BJ (cell line): ENCODE measurements at regions not wholly inside any gene's neighbourhood (a gene's known extent, or its start where the extent isn't known, plus 50 kb on each side); places are given as distances from the start of the nearest gene placed in this dataset.

Experiments
- CTCF ChIA-PET: fragments of 350-600 bp; formaldehyde crosslinking; extraction: SDS; loops from one replicate; lab custom pipeline; 2021; ENCODE audit warnings: antibody characterized with exemption, inconsistent platforms; lab: Yijun Ruan, JAX
- POLR2A ChIA-PET: fragments of 300-600 bp; sonication (Branson Sonifier 250); formaldehyde crosslinking; extraction: SDS; loops from one replicate; lab custom pipeline; 2021; ENCODE audit warnings: antibody characterized with exemption; lab: Charles Lee
- DNase-seq: peaks from one replicate; pipeline ENCODE4 v3.0.0-alpha.2; 2011; ENCODE audit warnings: low read depth
- H3K27me3 ChIP-seq: 2 replicates; pipeline ENCODE4 v1.6.0; 2011; ENCODE audit warnings: low read length; ENCODE audit not compliant: control insufficient read depth, insufficient read depth
- H3K36me3 ChIP-seq: 2 replicates; pipeline ENCODE4 v1.5.1; 2011; ENCODE audit warnings: low read length; ENCODE audit not compliant: control insufficient read depth, insufficient read depth
- H3K4me3 ChIP-seq: 2 replicates; pipeline ENCODE4 v1.5.1; 2011; ENCODE audit warnings: low read depth, mild to moderate bottlenecking, control low read depth, low read length
- TF ChIP-seq, protein P1 (sequence below): IDR thresholded peaks from 2 replicates; pipeline ENCODE4 v1.5.1; 2011; ENCODE audit warnings: low read depth, mild to moderate bottlenecking, control low read depth, inconsistent platforms, low read length, moderate library complexity; ENCODE audit not compliant: insufficient read depth

- TF ChIP-seq, protein P1, sequence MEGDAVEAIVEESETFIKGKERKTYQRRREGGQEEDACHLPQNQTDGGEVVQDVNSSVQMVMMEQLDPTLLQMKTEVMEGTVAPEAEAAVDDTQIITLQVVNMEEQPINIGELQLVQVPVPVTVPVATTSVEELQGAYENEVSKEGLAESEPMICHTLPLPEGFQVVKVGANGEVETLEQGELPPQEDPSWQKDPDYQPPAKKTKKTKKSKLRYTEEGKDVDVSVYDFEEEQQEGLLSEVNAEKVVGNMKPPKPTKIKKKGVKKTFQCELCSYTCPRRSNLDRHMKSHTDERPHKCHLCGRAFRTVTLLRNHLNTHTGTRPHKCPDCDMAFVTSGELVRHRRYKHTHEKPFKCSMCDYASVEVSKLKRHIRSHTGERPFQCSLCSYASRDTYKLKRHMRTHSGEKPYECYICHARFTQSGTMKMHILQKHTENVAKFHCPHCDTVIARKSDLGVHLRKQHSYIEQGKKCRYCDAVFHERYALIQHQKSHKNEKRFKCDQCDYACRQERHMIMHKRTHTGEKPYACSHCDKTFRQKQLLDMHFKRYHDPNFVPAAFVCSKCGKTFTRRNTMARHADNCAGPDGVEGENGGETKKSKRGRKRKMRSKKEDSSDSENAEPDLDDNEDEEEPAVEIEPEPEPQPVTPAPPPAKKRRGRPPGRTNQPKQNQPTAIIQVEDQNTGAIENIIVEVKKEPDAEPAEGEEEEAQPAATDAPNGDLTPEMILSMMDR: no peak
- Histone ChIP-seq H3K36me3 (no peaks in the 10 kb centered on the region), H3K4me3 (no peak overlapping the region), H3K27me3 (peaks cover 4% of the 10 kb centered on the region)
- DNase-seq: no peak
- CTCF ChIA-PET: no interaction called here
- POLR2A ChIA-PET: no interaction called here
Measured at GRCh38 chr3:194220901-194221326, 85.0 kb downstream of the HES1 start.

DNA sequence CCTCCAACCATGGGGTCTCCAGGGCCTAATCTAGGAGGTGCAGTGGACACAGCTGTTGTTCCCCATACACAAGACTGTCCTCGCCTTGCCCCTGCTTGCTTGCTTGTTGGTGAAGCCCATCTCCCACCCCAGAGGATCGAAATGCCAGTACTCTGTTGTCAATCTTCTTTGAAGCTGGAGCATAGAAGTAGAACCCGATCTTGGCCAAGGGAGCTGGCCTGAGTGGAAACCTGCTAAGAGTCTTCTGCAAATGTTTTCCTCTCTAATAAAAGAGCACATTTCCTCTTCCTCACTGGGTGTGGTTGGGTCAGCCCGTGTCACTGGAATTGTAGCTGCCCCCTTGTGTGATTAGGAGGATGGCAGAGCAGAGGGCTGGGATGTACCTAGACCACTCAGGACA is 85.4 kb downstream of the HES1 start:
- TF ChIP-seq, protein P1: no peak

DNA sequence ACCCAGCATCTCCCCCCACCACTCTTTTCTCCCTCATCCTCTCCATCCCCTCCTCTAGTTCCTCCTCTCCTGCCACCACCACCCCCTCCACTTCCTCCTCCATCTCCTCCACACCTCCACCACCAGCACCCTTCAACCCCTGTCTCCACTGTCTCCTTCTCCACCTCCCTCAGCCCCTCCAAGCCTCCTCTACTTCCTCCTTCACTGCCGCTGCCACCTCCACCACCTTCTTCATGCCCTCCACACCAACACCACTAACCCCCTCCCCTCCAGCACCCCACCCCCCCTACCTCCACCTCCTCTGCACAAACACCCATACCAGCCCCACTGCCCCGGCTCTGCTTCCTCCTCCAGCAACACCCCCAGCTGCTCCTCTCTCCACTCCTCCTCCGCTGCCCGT is 88.0 kb downstream of the HES1 start:
- no peak for DNase-seq
- TF ChIP-seq, protein P1: no peak
- ChIA-PET CTCF (interaction anchor here (1.0 kb wide), 1 partner anchor 92 kb away, joined by 3 read pairs; no protein-coding TSS in a partner anchor), POLR2A (no interaction called here)
- no peak overlapping the region for H3K4me3 ChIP-seq
- peaks cover 4% of the 10 kb centered on the region for H3K27me3 ChIP-seq
- H3K36me3 ChIP-seq: no peaks in the 10 kb centered on the region

More for the DNA sequence above, 85.4 kb downstream of the HES1 start:
- ChIA-PET CTCF (no interaction called here), POLR2A (no interaction called here)
- H3K36me3 ChIP-seq: no peaks in the 10 kb centered on the region
- no peak overlapping the region for H3K4me3 ChIP-seq
- H3K27me3 ChIP-seq: peaks cover 4% of the 10 kb centered on the region
- DNase-seq: no peak

- POLR2A ChIA-PET: no interaction called here
- Histone ChIP-seq H3K27me3 (peaks cover 4% of the 10 kb centered on the region), H3K4me3 (no peak overlapping the region), H3K36me3 (no peaks in the 10 kb centered on the region)
- CTCF ChIA-PET: interaction anchor here (1.2 kb wide), 1 partner anchor 10 kb away, joined by 3 read pairs; no protein-coding TSS in a partner anchor
- TF ChIP-seq, protein P1: no peak
- DNase-seq: no peak
Measured at GRCh38 chr3:194224471-194225417, 88.8 kb downstream of the HES1 start.

- DNase-seq: no peak
- TF ChIP-seq, protein P1: no peak
- Histone ChIP-seq H3K4me3 (no peak overlapping the region), H3K36me3 (no peaks in the 10 kb centered on the region), H3K27me3 (peaks cover 4% of the 10 kb centered on the region; the same call in 1 of the 2 replicates)
- ChIA-PET POLR2A (no interaction called here), CTCF (interaction anchor here (1.2 kb wide), 1 partner anchor 10 kb away, joined by 3 read pairs; no protein-coding TSS in a partner anchor)
Measured at GRCh38 chr3:194225418-194225812, 89.5 kb downstream of the HES1 start.
